Activated naive CD8-positive, alpha-beta T cell (primary cell): ENCODE measurements at regions not wholly inside any gene's neighbourhood (a gene's known extent, or its start where the extent isn't known, plus 50 kb on each side); places are given as distances from the start of the nearest gene placed in this dataset.

ENCODE experiments used
- H3K27ac Mint-ChIP-seq: one replicate; pipeline ENCODE4 v1.8.0; 2021; ENCODE audit warnings: mixed read lengths
- H3K27me3 Mint-ChIP-seq: one replicate; pipeline ENCODE4 v1.8.0; 2021; ENCODE audit warnings: mixed read lengths
- H3K36me3 Mint-ChIP-seq: one replicate; pipeline ENCODE4 v1.8.0; 2021; ENCODE audit warnings: mixed read lengths
- H3K4me1 Mint-ChIP-seq: one replicate; pipeline ENCODE4 v1.8.0; 2021; ENCODE audit warnings: low read depth, mixed read lengths
- H3K4me3 Mint-ChIP-seq: one replicate; pipeline ENCODE4 v1.8.0; 2021; ENCODE audit warnings: mild to moderate bottlenecking, mixed read lengths
- H3K9me3 Mint-ChIP-seq: one replicate; pipeline ENCODE4 v1.8.0; 2021; ENCODE audit warnings: low read depth, mixed read lengths

GRCh38 chr13:39875111-39875987 lies 219.9 kb downstream of the COG6 start:
- Mint-ChIP-seq H3K9me3 (no peaks in the 10 kb centered on the region), H3K27me3 (peaks cover 1% of the 10 kb centered on the region), H3K36me3 (no peaks in the 10 kb centered on the region), H3K27ac (no peak overlapping the region), H3K4me1 (no peaks in the 10 kb centered on the region), H3K4me3 (no peak overlapping the region)

- Mint-ChIP-seq H3K4me1 (no peaks in the 10 kb centered on the region), H3K4me3 (no peak overlapping the region), H3K27ac (no peak overlapping the region), H3K36me3 (no peaks in the 10 kb centered on the region), H3K27me3 (peaks cover 1% of the 10 kb centered on the region), H3K9me3 (no peaks in the 10 kb centered on the region)
Measured at GRCh38 chr13:39876258-39876657, 220.8 kb downstream of the COG6 start.

- Mint-ChIP-seq H3K27ac (no peak overlapping the region), H3K4me1 (no peaks in the 10 kb centered on the region), H3K4me3 (no peak overlapping the region), H3K36me3 (no peaks in the 10 kb centered on the region), H3K27me3 (peaks cover 1% of the 10 kb centered on the region), H3K9me3 (no peaks in the 10 kb centered on the region)
Measured at GRCh38 chr13:39877134-39877533, 221.7 kb downstream of the COG6 start.

GRCh38 chr13:39879286-39880035 lies 224.0 kb downstream of the COG6 start:
- Mint-ChIP-seq H3K27ac (no peak overlapping the region), H3K36me3 (peaks cover 12% of the 10 kb centered on the region), H3K27me3 (peaks cover 1% of the 10 kb centered on the region), H3K4me3 (no peak overlapping the region), H3K4me1 (no peaks in the 10 kb centered on the region), H3K9me3 (peaks cover 9% of the 10 kb centered on the region)

- H3K4me3 Mint-ChIP-seq = no peak overlapping the region
- H3K27me3 Mint-ChIP-seq = peaks cover 1% of the 10 kb centered on the region
- no peaks in the 10 kb centered on the region for H3K4me1 Mint-ChIP-seq
- H3K36me3 Mint-ChIP-seq = peaks cover 12% of the 10 kb centered on the region
- peaks cover 23% of the 10 kb centered on the region for H3K9me3 Mint-ChIP-seq
- H3K27ac Mint-ChIP-seq = no peak overlapping the region
Measured at GRCh38 chr13:39881383-39881782, 225.9 kb downstream of the COG6 start.

GRCh38 chr13:39881887-39882286 lies 226.4 kb downstream of the COG6 start:
- peaks cover 1% of the 10 kb centered on the region for H3K27me3 Mint-ChIP-seq
- H3K4me3 Mint-ChIP-seq = no peak overlapping the region
- peaks cover 12% of the 10 kb centered on the region for H3K36me3 Mint-ChIP-seq
- no peaks in the 10 kb centered on the region for H3K4me1 Mint-ChIP-seq
- H3K9me3 Mint-ChIP-seq = peaks cover 23% of the 10 kb centered on the region
- H3K27ac Mint-ChIP-seq = no peak overlapping the region

GRCh38 chr13:39884166-39884565 lies 228.7 kb downstream of the COG6 start:
- Mint-ChIP-seq H3K9me3 (peaks cover 23% of the 10 kb centered on the region), H3K4me3 (no peak overlapping the region), H3K4me1 (no peaks in the 10 kb centered on the region), H3K36me3 (peaks cover 12% of the 10 kb centered on the region), H3K27ac (no peak overlapping the region), H3K27me3 (no peaks in the 10 kb centered on the region)

- H3K9me3 Mint-ChIP-seq = peaks cover 23% of the 10 kb centered on the region
- no peak overlapping the region for H3K27ac Mint-ChIP-seq
- H3K4me1 Mint-ChIP-seq = peaks cover 4% of the 10 kb centered on the region
- peaks cover 12% of the 10 kb centered on the region for H3K36me3 Mint-ChIP-seq
- no peaks in the 10 kb centered on the region for H3K27me3 Mint-ChIP-seq
- no peak overlapping the region for H3K4me3 Mint-ChIP-seq
Measured at GRCh38 chr13:39886336-39886735, 230.9 kb downstream of the COG6 start.

GRCh38 chr13:39887387-39887786 lies 231.9 kb downstream of the COG6 start:
- peaks cover 23% of the 10 kb centered on the region for H3K9me3 Mint-ChIP-seq
- H3K27ac Mint-ChIP-seq = no peak overlapping the region
- H3K4me1 Mint-ChIP-seq = peaks cover 15% of the 10 kb centered on the region
- no peak overlapping the region for H3K4me3 Mint-ChIP-seq
- H3K27me3 Mint-ChIP-seq = no peaks in the 10 kb centered on the region
- peaks cover 12% of the 10 kb centered on the region for H3K36me3 Mint-ChIP-seq

GRCh38 chr13:39888865-39889810 lies 233.7 kb downstream of the COG6 start:
- Mint-ChIP-seq H3K9me3 (peaks cover 17% of the 10 kb centered on the region), H3K27ac (no peak overlapping the region), H3K4me1 (peaks cover 32% of the 10 kb centered on the region), H3K27me3 (no peaks in the 10 kb centered on the region), H3K36me3 (peaks cover 4% of the 10 kb centered on the region), H3K4me3 (no peak overlapping the region)

- no peak overlapping the region for H3K27ac Mint-ChIP-seq
- no peaks in the 10 kb centered on the region for H3K36me3 Mint-ChIP-seq
- H3K4me3 Mint-ChIP-seq = no peak overlapping the region
- peaks cover 40% of the 10 kb centered on the region for H3K4me1 Mint-ChIP-seq
- no peaks in the 10 kb centered on the region for H3K27me3 Mint-ChIP-seq
- H3K9me3 Mint-ChIP-seq = peaks cover 3% of the 10 kb centered on the region
Measured at GRCh38 chr13:39890537-39890936, 235.1 kb downstream of the COG6 start.

- Mint-ChIP-seq H3K4me1 (peaks cover 40% of the 10 kb centered on the region), H3K9me3 (no peaks in the 10 kb centered on the region), H3K27ac (peak overlapping the region; percentile 4), H3K4me3 (peak overlapping the region; percentile 63), H3K36me3 (no peaks in the 10 kb centered on the region), H3K27me3 (no peaks in the 10 kb centered on the region)
Measured at GRCh38 chr13:39892721-39893685, 237.5 kb downstream of the COG6 start.

GRCh38 chr13:39893808-39894207 lies 238.3 kb downstream of the COG6 start:
- Mint-ChIP-seq H3K27ac (peak overlapping the region; percentile 4), H3K4me1 (peaks cover 40% of the 10 kb centered on the region), H3K9me3 (no peaks in the 10 kb centered on the region), H3K4me3 (peak overlapping the region; percentile 39), H3K27me3 (no peaks in the 10 kb centered on the region), H3K36me3 (no peaks in the 10 kb centered on the region)

- H3K9me3 Mint-ChIP-seq = no peaks in the 10 kb centered on the region
- no peak overlapping the region for H3K27ac Mint-ChIP-seq
- H3K36me3 Mint-ChIP-seq = no peaks in the 10 kb centered on the region
- no peaks in the 10 kb centered on the region for H3K27me3 Mint-ChIP-seq
- H3K4me3 Mint-ChIP-seq = no peak overlapping the region
- H3K4me1 Mint-ChIP-seq = peaks cover 40% of the 10 kb centered on the region
Measured at GRCh38 chr13:39894586-39894985, 239.1 kb downstream of the COG6 start.
